Body of pancreas (tissue), 4 donors: ENCODE measurements at regions not wholly inside any gene's neighbourhood (a gene's known extent, or its start where the extent isn't known, plus 50 kb on each side); places are given as distances from the start of the nearest gene placed in this dataset.

Experiments
- POLR2A ChIP-seq, 3 donors: fragments of 450-650 bp; IDR thresholded peaks; one replicate each; pipeline ENCODE4 v1.6.1; 2016; ENCODE audit warnings: antibody characterized with exemption in 3 of 3, mild to moderate bottlenecking in 2 of 3
- TF ChIP-seq, protein P1 (sequence below), 7 experiments: fragments of 450-650 bp in 4 of 7; fragments of 200-600 bp in 3 of 7; sonication (generic) in 3 of 7; IDR thresholded peaks; one replicate each; pipeline ENCODE4 v1.5.1; 2016 to 2019; ENCODE audit warnings: antibody characterized with exemption in 7 of 7

GRCh38 chr1:228648647-228649383 lies 86.5 kb upstream of the RHOU start:
- TF ChIP-seq, protein P1, sequence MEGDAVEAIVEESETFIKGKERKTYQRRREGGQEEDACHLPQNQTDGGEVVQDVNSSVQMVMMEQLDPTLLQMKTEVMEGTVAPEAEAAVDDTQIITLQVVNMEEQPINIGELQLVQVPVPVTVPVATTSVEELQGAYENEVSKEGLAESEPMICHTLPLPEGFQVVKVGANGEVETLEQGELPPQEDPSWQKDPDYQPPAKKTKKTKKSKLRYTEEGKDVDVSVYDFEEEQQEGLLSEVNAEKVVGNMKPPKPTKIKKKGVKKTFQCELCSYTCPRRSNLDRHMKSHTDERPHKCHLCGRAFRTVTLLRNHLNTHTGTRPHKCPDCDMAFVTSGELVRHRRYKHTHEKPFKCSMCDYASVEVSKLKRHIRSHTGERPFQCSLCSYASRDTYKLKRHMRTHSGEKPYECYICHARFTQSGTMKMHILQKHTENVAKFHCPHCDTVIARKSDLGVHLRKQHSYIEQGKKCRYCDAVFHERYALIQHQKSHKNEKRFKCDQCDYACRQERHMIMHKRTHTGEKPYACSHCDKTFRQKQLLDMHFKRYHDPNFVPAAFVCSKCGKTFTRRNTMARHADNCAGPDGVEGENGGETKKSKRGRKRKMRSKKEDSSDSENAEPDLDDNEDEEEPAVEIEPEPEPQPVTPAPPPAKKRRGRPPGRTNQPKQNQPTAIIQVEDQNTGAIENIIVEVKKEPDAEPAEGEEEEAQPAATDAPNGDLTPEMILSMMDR (IDR thresholded peaks at IDR 0.05): no peak
- TF ChIP-seq POLR2A (IDR thresholded peaks at IDR 0.05): no peak
